ENCODE measurements at regions not wholly inside any gene's neighbourhood (a gene's known extent, or its start where the extent isn't known, plus 50 kb on each side); places are given as distances from the start of the nearest gene placed in this dataset.

GRCh38 chr14:105745433-105746123 is 219.2 kb downstream of the TMEM121 start (continued):
- TF ChIP-seq ZUFSP (CRISPR knock-in tag; IDR thresholded peaks at IDR 0.05; ENCODE audit: borderline replicate concordance) (no peak), NKX3-1 (CRISPR knock-in tag; IDR thresholded peaks at IDR 0.05) (no peak)

DNA sequence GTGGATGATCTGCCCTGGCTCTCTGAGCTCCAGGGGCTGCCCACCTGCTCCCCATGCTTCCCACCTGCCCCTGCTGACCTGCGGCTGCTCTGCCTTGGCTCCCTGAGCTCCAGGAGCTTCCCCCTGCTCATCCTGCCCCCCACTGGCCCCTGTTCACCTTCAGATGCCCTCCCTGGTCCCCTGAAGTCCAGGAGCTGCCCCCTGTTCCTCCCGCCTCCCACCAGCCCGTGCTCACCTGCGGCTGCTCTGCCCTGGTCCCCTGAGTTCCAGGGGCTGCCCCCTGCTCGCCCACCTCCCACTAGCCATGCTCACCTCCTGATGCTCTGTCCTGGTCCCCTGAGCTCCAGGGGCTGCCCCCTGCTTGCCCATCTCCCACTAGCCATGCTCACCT is 219.7 kb downstream of the TMEM121 start:
- Histone ChIP-seq H2AFZ (ENCODE audit: low read length) (no peak overlapping the region), H3K4me2 (ENCODE audit: low read depth, low read length) (no peak overlapping the region), H3K9ac (ENCODE audit: insufficient read depth, low read depth, low read length) (no peak overlapping the region), H3K9me3 (ENCODE audit: low read length) (0 out of 2 replicates have a peak, but pooled peaks cover 4% of the 10 kb centered on the region), H3K4me3 (replicated peaks in 1 of 3; ENCODE audit: insufficient read depth in 1 of 3, low read depth in 2 of 3, low read length in 3 of 3) (no peak overlapping the region), H3K27me3 (ENCODE audit: control insufficient read depth in 1 of 2, insufficient read depth in 2 of 2, low read length in 2 of 2) (no peaks in the 10 kb centered on the region; a peak in 1 of 5 replicates), H3K27ac (ENCODE audit: extremely low read length, insufficient read depth, low read length) (no peak overlapping the region), H3K79me2 (ENCODE audit: insufficient read depth, low read length) (no peaks in the 10 kb centered on the region), H3K36me3 (replicated peaks in 1 of 2; ENCODE audit: control insufficient read depth in 1 of 2, insufficient read depth in 2 of 2, low read length in 2 of 2) (no peaks in the 10 kb centered on the region), H4K20me1 (ENCODE audit: insufficient read depth, low read length) (no peaks in the 10 kb centered on the region), H3K4me1 (ENCODE audit: insufficient read depth, low read length) (no peaks in the 10 kb centered on the region)
- ATAC-seq (no peak), FAIRE-seq (no peak), DNase-seq (ENCODE audit: low spot score) (no peak)
- whole genome bisulfite sequencing (ENCODE audit: low lambda C conversion rate) = 0% methylated on average over 2 of the region's 5 CpGs
- intact Hi-C loops (cut with micrococcal nuclease; ENCODE audit: unreplicated experiment) = no loop called here
- ChIA-PET POLR2A (no interaction called here), CTCF (ENCODE audit: low intra/inter-chr PET ratio, low total read pairs) (no interaction called here)
- in situ Hi-C loops (cut with HindIII; ENCODE audit: extremely low pct_ligation_motif_present, low pct_unique_long_range_greater_than_20kb) = no loop called here
- BruUV-seq (replicated peaks) = no TSS peak
- TF ChIP-seq ZNF883 (CRISPR knock-in tag; IDR thresholded peaks at IDR 0.05; ENCODE audit: not compliant biosample characterization) (no peak), ZNF503 (CRISPR knock-in tag; IDR thresholded peaks at IDR 0.05) (no peak), DPF2 (CRISPR knock-in tag; IDR thresholded peaks at IDR 0.05; ENCODE audit: borderline replicate concordance, low read depth) (no peak), SNAPC5 (CRISPR knock-in tag; IDR thresholded peaks at IDR 0.05; ENCODE audit: borderline replicate concordance) (no peak), ZC3H4 (CRISPR knock-in tag; IDR thresholded peaks at IDR 0.05; ENCODE audit: borderline replicate concordance) (no peak), MYNN (CRISPR knock-in tag; IDR thresholded peaks at IDR 0.05; ENCODE audit: low read depth) (no peak), NFE2L1 (CRISPR knock-in tag; IDR thresholded peaks at IDR 0.05; ENCODE audit: borderline replicate concordance) (no peak), ERF (CRISPR knock-in tag; IDR thresholded peaks at IDR 0.05) (no peak), SIX1 (CRISPR knock-in tag; IDR thresholded peaks at IDR 0.05; ENCODE audit: borderline replicate concordance) (no peak), SKI (IDR thresholded peaks at IDR 0.05; ENCODE audit: partially characterized antibody) (no peak)
- TF ChIP-seq, protein P1, sequence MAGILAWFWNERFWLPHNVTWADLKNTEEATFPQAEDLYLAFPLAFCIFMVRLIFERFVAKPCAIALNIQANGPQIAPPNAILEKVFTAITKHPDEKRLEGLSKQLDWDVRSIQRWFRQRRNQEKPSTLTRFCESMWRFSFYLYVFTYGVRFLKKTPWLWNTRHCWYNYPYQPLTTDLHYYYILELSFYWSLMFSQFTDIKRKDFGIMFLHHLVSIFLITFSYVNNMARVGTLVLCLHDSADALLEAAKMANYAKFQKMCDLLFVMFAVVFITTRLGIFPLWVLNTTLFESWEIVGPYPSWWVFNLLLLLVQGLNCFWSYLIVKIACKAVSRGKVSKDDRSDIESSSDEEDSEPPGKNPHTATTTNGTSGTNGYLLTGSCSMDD (CRISPR knock-in tag; IDR thresholded peaks at IDR 0.05) = no peak
- TF ChIP-seq, protein P2, sequence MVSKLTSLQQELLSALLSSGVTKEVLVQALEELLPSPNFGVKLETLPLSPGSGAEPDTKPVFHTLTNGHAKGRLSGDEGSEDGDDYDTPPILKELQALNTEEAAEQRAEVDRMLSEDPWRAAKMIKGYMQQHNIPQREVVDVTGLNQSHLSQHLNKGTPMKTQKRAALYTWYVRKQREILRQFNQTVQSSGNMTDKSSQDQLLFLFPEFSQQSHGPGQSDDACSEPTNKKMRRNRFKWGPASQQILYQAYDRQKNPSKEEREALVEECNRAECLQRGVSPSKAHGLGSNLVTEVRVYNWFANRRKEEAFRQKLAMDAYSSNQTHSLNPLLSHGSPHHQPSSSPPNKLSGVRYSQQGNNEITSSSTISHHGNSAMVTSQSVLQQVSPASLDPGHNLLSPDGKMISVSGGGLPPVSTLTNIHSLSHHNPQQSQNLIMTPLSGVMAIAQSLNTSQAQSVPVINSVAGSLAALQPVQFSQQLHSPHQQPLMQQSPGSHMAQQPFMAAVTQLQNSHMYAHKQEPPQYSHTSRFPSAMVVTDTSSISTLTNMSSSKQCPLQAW (CRISPR knock-in tag; IDR thresholded peaks at IDR 0.05) = no peak

All from HepG2 (cell line).